HepG2 (cell line): ENCODE measurements at regions not wholly inside any gene's neighbourhood (a gene's known extent, or its start where the extent isn't known, plus 50 kb on each side); places are given as distances from the start of the nearest gene placed in this dataset.

ENCODE experiments used
- ATAC-seq: fragments of 200-7000 bp; cut with Tn5 transposase; 3 replicates; pipeline ENCODE4 v1.9.1; 2020; ENCODE audit warnings: mild to moderate bottlenecking, moderate library complexity
- BruUV-seq: library from RNA; stranded (reverse); fragments of 400-500 nt; replicated peaks from 2 replicates; lab custom pipeline; 2021; lab: Mats Ljungman, UMichigan
- CTCF ChIA-PET: fragments of 300-600 bp; formaldehyde crosslinking; extraction: SDS; loops from one replicate; lab custom pipeline; 2021; ENCODE audit warnings: low total read pairs, inconsistent platforms, low intra/inter-chr PET ratio; lab: Yijun Ruan, JAX
- POLR2A ChIA-PET: fragments of 350-600 bp; sonication (Branson Sonifier 250); formaldehyde crosslinking; loops from one replicate; lab custom pipeline; 2020; ENCODE audit warnings: antibody characterized with exemption, inconsistent platforms; lab: Yijun Ruan, JAX
- DNase-seq: peaks from one replicate; pipeline ENCODE4 v3.0.0-alpha.2; 2015; ENCODE audit warnings: low spot score
- FAIRE-seq: peaks from 3 replicates; lab custom pipeline; 2011; peaks lifted over from hg19 to GRCh38; lab: Jason Lieb, UNC
- H2AFZ ChIP-seq: one replicate; pipeline ENCODE4 v1.6.1; 2011; ENCODE audit warnings: low read length, inconsistent platforms
- H3K27ac ChIP-seq: fragments of 300-600 bp; 3 replicates; pipeline ENCODE4 v1.8.0; 2011; ENCODE audit warnings: mixed run types, mild to moderate bottlenecking, mixed read lengths, low read length, inconsistent platforms; ENCODE audit not compliant: insufficient read depth; ENCODE audit errors: extremely low read length
- H3K27me3 ChIP-seq, 2 experiments: fragments of 200-600 bp in 1 of 2; 2 replicates in 1 of 2; 3 replicates in 1 of 2; pipeline versions ENCODE4 v1.6.0 to v1.8.0; 2011; ENCODE audit warnings: low read length in 2 of 2, mild to moderate bottlenecking in 2 of 2, moderate library complexity in 2 of 2, inconsistent platforms in 1 of 2; ENCODE audit not compliant: insufficient read depth in 2 of 2, control insufficient read depth in 1 of 2
- H3K36me3 ChIP-seq, 2 experiments: fragments of 200-600 bp in 1 of 2; replicated peaks in 1 of 2; 2 replicates in 1 of 2; 3 replicates in 1 of 2; pipeline versions ENCODE4 v1.5.1 to v1.8.0; 2011; ENCODE audit warnings: low read length in 2 of 2, inconsistent platforms in 1 of 2; ENCODE audit not compliant: insufficient read depth in 2 of 2, control insufficient read depth in 1 of 2
- H3K4me1 ChIP-seq: 2 replicates; pipeline ENCODE4 v1.5.1; 2012; ENCODE audit warnings: low read length, inconsistent platforms; ENCODE audit not compliant: insufficient read depth
- H3K4me2 ChIP-seq: 2 replicates; pipeline ENCODE4 v1.6.0; 2011; ENCODE audit warnings: low read depth, low read length, inconsistent platforms
- H3K4me3 ChIP-seq, 3 experiments: fragments of 200-600 bp in 1 of 3; sonication (generic), shearing (Covaris generic) in 1 of 3; replicated peaks in 1 of 3; 2 replicates each; pipeline ENCODE4 v1.5.1; 2011 to 2016; ENCODE audit warnings: low read length in 3 of 3, inconsistent platforms in 2 of 3, low read depth in 2 of 3, mild to moderate bottlenecking in 2 of 3, control low read depth in 1 of 3, mixed read lengths in 1 of 3; ENCODE audit not compliant: insufficient read depth in 1 of 3
- H3K79me2 ChIP-seq: one replicate; pipeline ENCODE4 v1.6.1; 2011; ENCODE audit warnings: low read length, inconsistent platforms; ENCODE audit not compliant: insufficient read depth
- H3K9ac ChIP-seq: 2 replicates; pipeline ENCODE4 v1.6.0; 2011; ENCODE audit warnings: mild to moderate bottlenecking, low read depth, low read length, inconsistent platforms; ENCODE audit not compliant: insufficient read depth
- H3K9me3 ChIP-seq: 2 replicates; pipeline ENCODE4 v1.5.1; 2012; ENCODE audit warnings: mild to moderate bottlenecking, low read length
- H4K20me1 ChIP-seq: 2 replicates; pipeline ENCODE4 v1.6.0; 2011; ENCODE audit warnings: inconsistent platforms, mild to moderate bottlenecking, low read length, moderate library complexity; ENCODE audit not compliant: insufficient read depth
- CREB3 ChIP-seq: sonication (generic); formaldehyde crosslinking; IDR thresholded peaks from 2 replicates; pipeline ENCODE4 v1.5.0; 2020; ENCODE audit warnings: missing genetic modification reagents
- MYC ChIP-seq: sonication (generic); formaldehyde crosslinking; IDR thresholded peaks from 2 replicates; pipeline ENCODE4 v1.9.0; 2021; ENCODE audit warnings: missing genetic modification reagents, borderline replicate concordance
- NFAT5 ChIP-seq: sonication (generic); formaldehyde crosslinking; IDR thresholded peaks from 2 replicates; pipeline ENCODE4 v1.4.0; 2020; ENCODE audit warnings: missing genetic modification reagents
- SKI ChIP-seq: fragments of 450-650 bp; IDR thresholded peaks from one replicate; pipeline ENCODE4 v1.6.1; 2018; ENCODE audit warnings: mild to moderate bottlenecking; ENCODE audit not compliant: partially characterized antibody
- XRCC5 ChIP-seq: fragments of 200-400 bp; formaldehyde crosslinking; optimal IDR thresholded peaks from 2 replicates; pipeline ENCODE3; 2017; ENCODE audit warnings: mild to moderate bottlenecking, low read length
- ZFP62 ChIP-seq: sonication (generic); formaldehyde crosslinking; IDR thresholded peaks from 2 replicates; pipeline ENCODE4 v1.4.0; 2020; ENCODE audit warnings: missing genetic modification reagents
- ZIK1 ChIP-seq: sonication (generic); formaldehyde crosslinking; IDR thresholded peaks from 2 replicates; pipeline ENCODE4 v1.5.0; 2020; ENCODE audit warnings: mild to moderate bottlenecking, low read depth, missing genetic modification reagents, borderline replicate concordance
- ZNF501 ChIP-seq: sonication (generic); formaldehyde crosslinking; IDR thresholded peaks from 2 replicates; pipeline ENCODE4 v1.5.1; 2020; ENCODE audit warnings: mild to moderate bottlenecking, moderate library complexity, missing genetic modification reagents
- ZNF562 ChIP-seq: sonication (generic); formaldehyde crosslinking; IDR thresholded peaks from 2 replicates; pipeline ENCODE4 v1.8.0; 2022; ENCODE audit warnings: missing genetic modification reagents, borderline replicate concordance
- WGBS: methylation state at CpG from one replicate; pipeline ENCODE4 v1.1.6; 2017; ENCODE audit warnings: low lambda C conversion rate; 5-methylcytosine and 5-hydroxymethylcytosine counted together
- in situ Hi-C: cut with HindIII; loops from 2 replicates; pipeline ENCODE4 v1.10.0; 2017; ENCODE audit warnings: low pct_unique_long_range_greater_than_20kb; ENCODE audit not compliant: extremely low pct_ligation_motif_present
- intact Hi-C: fragments of 100-400 bp; cut with micrococcal nuclease; formaldehyde crosslinking; loops from one replicate; pipeline ENCODE4 v1.10.0; 2022; ENCODE audit not compliant: unreplicated experiment
- TF ChIP-seq, protein P1 (sequence below): sonication (generic); formaldehyde crosslinking; IDR thresholded peaks from 2 replicates; pipeline ENCODE4 v1.4.0; 2020; ENCODE audit warnings: low read depth, mild to moderate bottlenecking, missing genetic modification reagents
- TF ChIP-seq, protein P2 (sequence below): sonication (generic); formaldehyde crosslinking; IDR thresholded peaks from 2 replicates; pipeline ENCODE4 v1.4.0; 2020; ENCODE audit warnings: mild to moderate bottlenecking, missing genetic modification reagents

DNA sequence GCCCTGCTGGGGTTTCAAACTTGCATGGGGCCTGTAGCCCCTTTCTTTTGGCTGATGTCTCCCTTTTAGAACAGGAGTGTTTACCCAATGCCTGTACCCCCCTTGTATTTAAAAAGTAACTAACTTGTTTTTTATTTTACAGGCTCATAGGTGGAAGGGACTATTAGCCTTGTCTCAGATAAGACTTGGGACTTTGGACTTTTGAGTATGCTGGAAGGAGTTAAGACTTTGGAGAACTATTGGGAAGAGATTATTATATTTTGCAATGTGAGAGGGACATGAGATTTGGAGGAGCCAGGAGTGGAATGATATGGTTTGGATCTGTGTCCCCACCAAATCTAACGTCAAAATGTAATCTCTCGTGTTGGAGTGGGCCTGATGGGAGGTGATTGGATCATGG lies 314.9 kb upstream of the SP8 start (continued):
- TF ChIP-seq NFAT5 (no peak), XRCC5 (no peak), SKI (no peak)

DNA sequence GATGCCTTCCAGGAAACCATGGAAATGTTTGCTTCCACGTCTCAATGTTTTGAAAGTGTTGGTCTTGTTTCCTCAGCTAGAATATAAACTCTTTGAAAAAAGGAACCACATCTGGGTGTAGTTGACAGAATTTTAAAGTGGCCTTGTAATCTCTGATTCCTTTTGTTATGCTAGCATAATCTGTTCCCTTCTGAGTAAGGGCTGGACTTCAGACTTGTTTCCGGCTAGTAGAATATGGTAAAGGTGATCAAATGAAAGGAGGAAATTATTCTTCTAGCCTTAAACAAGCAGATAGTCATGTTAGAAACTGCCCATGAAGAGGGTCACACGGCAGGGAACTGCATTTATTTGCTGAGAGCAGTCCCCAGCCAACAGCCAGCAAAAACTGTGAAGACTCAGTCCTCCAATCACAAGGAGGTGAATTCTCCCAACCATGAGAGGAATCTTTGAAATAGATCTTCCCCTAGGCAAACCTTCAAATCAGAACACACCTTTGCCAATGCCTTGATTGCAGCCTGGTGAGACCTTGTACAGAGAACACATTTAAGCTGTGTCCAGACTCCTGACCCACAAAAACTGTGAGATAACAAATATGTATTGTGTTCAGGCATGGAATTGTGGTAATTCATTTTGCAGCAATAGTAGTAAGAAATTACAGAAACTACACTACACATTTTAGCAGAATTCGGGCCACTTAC lies 316.9 kb upstream of the SP8 start:
- no peaks in the 10 kb centered on the region for H3K79me2 ChIP-seq
- H3K9ac ChIP-seq, result no peak overlapping the region
- in situ Hi-C loops, result no loop called here
- no peak overlapping the region for H2AFZ ChIP-seq
- CTCF ChIA-PET, result no interaction called here
- H3K27me3 ChIP-seq, result no peaks in the 10 kb centered on the region
- no peaks in the 10 kb centered on the region for H3K9me3 ChIP-seq
- FAIRE-seq, result no peak
- no peak overlapping the region for H3K4me3 ChIP-seq
- WGBS, result 10% methylated on average over 4 of the region's 4 CpGs
- no peaks in the 10 kb centered on the region for H3K36me3 ChIP-seq
- BruUV-seq, result no TSS peak
- no peak for ATAC-seq
- intact Hi-C loops, result no loop called here
- POLR2A ChIA-PET, result no interaction called here
- no peak overlapping the region for H3K4me2 ChIP-seq
- DNase-seq, result no peak
- H3K27ac ChIP-seq, result no peak overlapping the region
- no peaks in the 10 kb centered on the region for H3K4me1 ChIP-seq
- H4K20me1 ChIP-seq, result no peaks in the 10 kb centered on the region
- no peak for TF ChIP-seq ZIK1 (CRISPR knock-in tag)
- TF ChIP-seq ZNF562 (CRISPR knock-in tag), result no peak
- no peak for TF ChIP-seq MYC (CRISPR knock-in tag)
- TF ChIP-seq ZNF501 (CRISPR knock-in tag), result no peak
- no peak for TF ChIP-seq ZFP62 (CRISPR knock-in tag)
- TF ChIP-seq, protein P1, sequence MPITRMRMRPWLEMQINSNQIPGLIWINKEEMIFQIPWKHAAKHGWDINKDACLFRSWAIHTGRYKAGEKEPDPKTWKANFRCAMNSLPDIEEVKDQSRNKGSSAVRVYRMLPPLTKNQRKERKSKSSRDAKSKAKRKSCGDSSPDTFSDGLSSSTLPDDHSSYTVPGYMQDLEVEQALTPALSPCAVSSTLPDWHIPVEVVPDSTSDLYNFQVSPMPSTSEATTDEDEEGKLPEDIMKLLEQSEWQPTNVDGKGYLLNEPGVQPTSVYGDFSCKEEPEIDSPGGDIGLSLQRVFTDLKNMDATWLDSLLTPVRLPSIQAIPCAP, result no peak
- TF ChIP-seq CREB3, result no peak
- TF ChIP-seq, protein P2, sequence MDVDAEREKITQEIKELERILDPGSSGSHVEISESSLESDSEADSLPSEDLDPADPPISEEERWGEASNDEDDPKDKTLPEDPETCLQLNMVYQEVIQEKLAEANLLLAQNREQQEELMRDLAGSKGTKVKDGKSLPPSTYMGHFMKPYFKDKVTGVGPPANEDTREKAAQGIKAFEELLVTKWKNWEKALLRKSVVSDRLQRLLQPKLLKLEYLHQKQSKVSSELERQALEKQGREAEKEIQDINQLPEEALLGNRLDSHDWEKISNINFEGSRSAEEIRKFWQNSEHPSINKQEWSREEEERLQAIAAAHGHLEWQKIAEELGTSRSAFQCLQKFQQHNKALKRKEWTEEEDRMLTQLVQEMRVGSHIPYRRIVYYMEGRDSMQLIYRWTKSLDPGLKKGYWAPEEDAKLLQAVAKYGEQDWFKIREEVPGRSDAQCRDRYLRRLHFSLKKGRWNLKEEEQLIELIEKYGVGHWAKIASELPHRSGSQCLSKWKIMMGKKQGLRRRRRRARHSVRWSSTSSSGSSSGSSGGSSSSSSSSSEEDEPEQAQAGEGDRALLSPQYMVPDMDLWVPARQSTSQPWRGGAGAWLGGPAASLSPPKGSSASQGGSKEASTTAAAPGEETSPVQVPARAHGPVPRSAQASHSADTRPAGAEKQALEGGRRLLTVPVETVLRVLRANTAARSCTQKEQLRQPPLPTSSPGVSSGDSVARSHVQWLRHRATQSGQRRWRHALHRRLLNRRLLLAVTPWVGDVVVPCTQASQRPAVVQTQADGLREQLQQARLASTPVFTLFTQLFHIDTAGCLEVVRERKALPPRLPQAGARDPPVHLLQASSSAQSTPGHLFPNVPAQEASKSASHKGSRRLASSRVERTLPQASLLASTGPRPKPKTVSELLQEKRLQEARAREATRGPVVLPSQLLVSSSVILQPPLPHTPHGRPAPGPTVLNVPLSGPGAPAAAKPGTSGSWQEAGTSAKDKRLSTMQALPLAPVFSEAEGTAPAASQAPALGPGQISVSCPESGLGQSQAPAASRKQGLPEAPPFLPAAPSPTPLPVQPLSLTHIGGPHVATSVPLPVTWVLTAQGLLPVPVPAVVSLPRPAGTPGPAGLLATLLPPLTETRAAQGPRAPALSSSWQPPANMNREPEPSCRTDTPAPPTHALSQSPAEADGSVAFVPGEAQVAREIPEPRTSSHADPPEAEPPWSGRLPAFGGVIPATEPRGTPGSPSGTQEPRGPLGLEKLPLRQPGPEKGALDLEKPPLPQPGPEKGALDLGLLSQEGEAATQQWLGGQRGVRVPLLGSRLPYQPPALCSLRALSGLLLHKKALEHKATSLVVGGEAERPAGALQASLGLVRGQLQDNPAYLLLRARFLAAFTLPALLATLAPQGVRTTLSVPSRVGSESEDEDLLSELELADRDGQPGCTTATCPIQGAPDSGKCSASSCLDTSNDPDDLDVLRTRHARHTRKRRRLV (CRISPR knock-in tag), result no peak
